HCT116 (cell line): ENCODE measurements at regions not wholly inside any gene's neighbourhood (a gene's known extent, or its start where the extent isn't known, plus 50 kb on each side); places are given as distances from the start of the nearest gene placed in this dataset.

ENCODE experiments used
- ATAC-seq: fragments of 200-7000 bp; cut with Tn5 transposase; 2 replicates; pipeline ENCODE4 v1.9.1; 2020; ENCODE audit warnings: mild to moderate bottlenecking, moderate library complexity
- BruUV-seq: library from RNA; stranded (reverse); fragments of 400-500 nt; replicated peaks from 2 replicates; lab custom pipeline; 2021; lab: Mats Ljungman, UMichigan
- CTCF ChIA-PET: fragments of 300-600 bp; sonication (Branson Sonifier 250); formaldehyde crosslinking; loops from one replicate; lab custom pipeline; 2021; ENCODE audit warnings: antibody characterized with exemption; lab: Charles Lee
- POLR2A ChIA-PET: fragments of 300-600, 350-600 bp; sonication (Branson Sonifier 250); formaldehyde crosslinking; loops from one replicate; lab custom pipeline; 2021; ENCODE audit warnings: antibody characterized with exemption; lab: Charles Lee
- RAD21 ChIA-PET, 2 experiments: fragments of 300-600 bp; sonication (Branson Sonifier 250); formaldehyde crosslinking; loops; one replicate each; lab custom pipeline; 2023; ENCODE audit warnings: low total read pairs in 2 of 2; ENCODE audit not compliant: uncharacterized antibody in 2 of 2, unreplicated experiment in 2 of 2, low non-redundant PET in 1 of 2; lab: Charles Lee
- DNase-seq: peaks from one replicate; pipeline ENCODE4 v3.0.0-alpha.2; 2010; ENCODE audit warnings: low read depth, low spot score
- H2AFZ ChIP-seq: fragments of 200-600 bp; shearing (Covaris generic), sonication (generic); 2 replicates; pipeline ENCODE4 v1.6.1; 2017; ENCODE audit warnings: low read depth, mixed run types, mixed read lengths, antibody characterized with exemption, low read length; ENCODE audit not compliant: poor library complexity, severe bottlenecking
- H3K27ac ChIP-seq: 2 replicates; pipeline ENCODE4 v1.5.1; 2012; ENCODE audit warnings: low read depth, low read length
- H3K27me3 ChIP-seq: fragments of 200-600 bp; sonication (generic); 2 replicates; pipeline ENCODE4 v1.6.1; 2016; ENCODE audit warnings: mixed run types, low read length, mixed read lengths; ENCODE audit not compliant: insufficient read depth
- H3K36me3 ChIP-seq, 2 experiments: fragments of 200-500 bp in 1 of 2; fragments of 200-600 bp in 1 of 2; sonication (Bioruptor generic) in 1 of 2; sonication (generic) in 1 of 2; 2 replicates each; pipeline versions ENCODE4 v1.5.1 to v1.6.1; 2014 to 2016; ENCODE audit warnings: low read length in 2 of 2, inconsistent platforms in 1 of 2, mixed read lengths in 1 of 2, mixed run types in 1 of 2; ENCODE audit not compliant: insufficient read depth in 2 of 2, control insufficient read depth in 1 of 2
- H3K4me1 ChIP-seq, 2 experiments: fragments of 200-600 bp in 1 of 2; sonication (generic) in 1 of 2; 2 replicates each; pipeline versions ENCODE4 v1.5.1 to v1.6.1; 2012 to 2017; ENCODE audit warnings: low read length in 2 of 2, inconsistent platforms in 1 of 2, mild to moderate bottlenecking in 1 of 2, mixed read lengths in 1 of 2, mixed run types in 1 of 2, moderate library complexity in 1 of 2; ENCODE audit not compliant: insufficient read depth in 2 of 2, control insufficient read depth in 1 of 2
- H3K4me2 ChIP-seq: fragments of 200-600 bp; sonication (generic); 2 replicates; pipeline ENCODE4 v1.6.1; 2017; ENCODE audit warnings: mixed run types, low read length, mixed read lengths
- H3K4me3 ChIP-seq, 2 experiments: fragments of 200-600 bp in 1 of 2; sonication (generic) in 1 of 2; replicated peaks in 1 of 2; 2 replicates each; pipeline ENCODE4 v1.5.1; 2011 to 2016; ENCODE audit warnings: low read length in 2 of 2, control low read depth in 1 of 2, low read depth in 1 of 2, mild to moderate bottlenecking in 1 of 2, mixed read lengths in 1 of 2, mixed run types in 1 of 2
- H3K79me2 ChIP-seq: fragments of 200-600 bp; sonication (generic); 2 replicates; pipeline ENCODE4 v1.6.1; 2017; ENCODE audit warnings: mild to moderate bottlenecking, mixed run types, low read length, moderate library complexity, mixed read lengths; ENCODE audit not compliant: insufficient read depth
- H3K9ac ChIP-seq: fragments of 200-600 bp; sonication (generic); 2 replicates; pipeline ENCODE4 v1.6.1; 2016; ENCODE audit warnings: low read length, mixed read lengths
- H3K9me2 ChIP-seq: fragments of 200-600 bp; sonication (generic), shearing (Covaris generic); 2 replicates; pipeline ENCODE4 v1.6.1; 2017; ENCODE audit warnings: mixed run types, mild to moderate bottlenecking, moderate library complexity; ENCODE audit not compliant: insufficient read depth
- H3K9me3 ChIP-seq, 2 experiments: fragments of 200-500 bp in 1 of 2; fragments of 200-600 bp in 1 of 2; sonication (Bioruptor generic) in 1 of 2; sonication (generic) in 1 of 2; 2 replicates each; pipeline ENCODE4 v1.6.1; 2014 to 2017; ENCODE audit warnings: low read length in 2 of 2, mixed read lengths in 2 of 2, inconsistent platforms in 1 of 2, low read depth in 1 of 2, mild to moderate bottlenecking in 1 of 2, mixed run types in 1 of 2, moderate library complexity in 1 of 2; ENCODE audit not compliant: control insufficient read depth in 1 of 2, insufficient read depth in 1 of 2
- H4K20me1 ChIP-seq: fragments of 200-600 bp; sonication (generic), shearing (Covaris generic); 2 replicates; pipeline ENCODE4 v1.6.1; 2017; ENCODE audit warnings: mixed run types, mild to moderate bottlenecking, moderate library complexity; ENCODE audit not compliant: insufficient read depth
- CBX3 ChIP-seq: IDR thresholded peaks from 2 replicates; pipeline ENCODE4 v1.6.1; 2012; ENCODE audit warnings: low read depth
- EGR1 ChIP-seq: IDR thresholded peaks from 2 replicates; pipeline ENCODE4 v1.6.1; 2012; ENCODE audit warnings: low read depth
- ELF1 ChIP-seq: IDR thresholded peaks from 2 replicates; pipeline ENCODE4 v1.6.1; 2012; ENCODE audit warnings: low read depth, borderline replicate concordance
- POLR2A ChIP-seq: IDR thresholded peaks from 2 replicates; pipeline ENCODE4 v1.7.0; 2011; ENCODE audit warnings: borderline replicate concordance; ENCODE audit not compliant: insufficient read depth, insufficient read length; ENCODE audit errors: extremely low read depth
- RAD21 ChIP-seq: IDR thresholded peaks from 2 replicates; pipeline ENCODE4 v1.6.1; 2012; ENCODE audit warnings: low read depth, mild to moderate bottlenecking
- SIN3A ChIP-seq: IDR thresholded peaks from 2 replicates; pipeline ENCODE4 v1.6.1; 2012; ENCODE audit warnings: low read depth
- SP1 ChIP-seq: IDR thresholded peaks from 2 replicates; pipeline ENCODE4 v1.6.1; 2012; ENCODE audit warnings: low read depth
- TCF7L2 ChIP-seq: IDR thresholded peaks from 2 replicates; pipeline ENCODE4 v1.7.0; 2011; ENCODE audit warnings: borderline replicate concordance, inconsistent platforms; ENCODE audit not compliant: insufficient read depth, insufficient read length; ENCODE audit errors: extremely low read depth
- ZFX ChIP-seq: fragments of 450-650 bp; IDR thresholded peaks from 2 replicates; pipeline ENCODE4 v1.6.1; 2017
- intact Hi-C: fragments of 100-400 bp; cut with micrococcal nuclease; formaldehyde crosslinking; loops from 2 replicates; pipeline ENCODE4 v1.10.0; 2022
- TF ChIP-seq, protein P1 (sequence below): IDR thresholded peaks from 2 replicates; pipeline ENCODE4 v1.6.1; 2012; ENCODE audit warnings: low read depth
- TF ChIP-seq, protein P2 (sequence below): IDR thresholded peaks from 2 replicates; pipeline ENCODE4 v1.6.1; 2012

DNA sequence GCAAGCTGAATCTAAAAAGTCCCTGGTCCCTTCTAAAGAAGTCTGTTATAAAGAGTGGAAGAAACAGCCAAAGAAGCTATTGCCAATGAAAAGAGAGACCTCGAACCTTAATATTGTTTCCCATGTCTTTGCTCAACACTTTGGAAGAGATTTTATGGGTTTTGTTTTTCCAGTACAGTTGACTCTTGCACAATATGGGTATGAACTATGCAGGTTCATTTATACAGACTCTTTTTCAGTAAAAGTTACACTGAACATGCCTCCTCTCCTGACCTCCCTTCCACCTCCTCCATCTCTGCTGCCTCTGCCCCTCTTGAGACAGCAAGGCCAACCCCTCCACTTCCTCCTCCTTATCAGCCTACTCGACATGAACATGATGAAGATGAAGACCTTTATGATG, 332.5 kb downstream of the SETD4 start:
- Histone ChIP-seq H3K9me2 (no peaks in the 10 kb centered on the region), H3K9me3 (no peaks in the 10 kb centered on the region), H3K79me2 (no peaks in the 10 kb centered on the region), H3K4me3 (no peak overlapping the region), H3K9ac (no peak overlapping the region), H3K27me3 (no peaks in the 10 kb centered on the region), H3K27ac (no peak overlapping the region), H3K36me3 (no peaks in the 10 kb centered on the region), H3K4me1 (no peaks in the 10 kb centered on the region), H3K4me2 (no peak overlapping the region), H4K20me1 (no peaks in the 10 kb centered on the region), H2AFZ (no peak overlapping the region)
- ATAC-seq (no peak), DNase-seq (no peak)
- BruUV-seq, result no TSS peak
- ChIA-PET CTCF (no interaction called here), RAD21 (no interaction called here), POLR2A (no interaction called here)
- intact Hi-C loops, result no loop called here
- TF ChIP-seq, protein P1, sequence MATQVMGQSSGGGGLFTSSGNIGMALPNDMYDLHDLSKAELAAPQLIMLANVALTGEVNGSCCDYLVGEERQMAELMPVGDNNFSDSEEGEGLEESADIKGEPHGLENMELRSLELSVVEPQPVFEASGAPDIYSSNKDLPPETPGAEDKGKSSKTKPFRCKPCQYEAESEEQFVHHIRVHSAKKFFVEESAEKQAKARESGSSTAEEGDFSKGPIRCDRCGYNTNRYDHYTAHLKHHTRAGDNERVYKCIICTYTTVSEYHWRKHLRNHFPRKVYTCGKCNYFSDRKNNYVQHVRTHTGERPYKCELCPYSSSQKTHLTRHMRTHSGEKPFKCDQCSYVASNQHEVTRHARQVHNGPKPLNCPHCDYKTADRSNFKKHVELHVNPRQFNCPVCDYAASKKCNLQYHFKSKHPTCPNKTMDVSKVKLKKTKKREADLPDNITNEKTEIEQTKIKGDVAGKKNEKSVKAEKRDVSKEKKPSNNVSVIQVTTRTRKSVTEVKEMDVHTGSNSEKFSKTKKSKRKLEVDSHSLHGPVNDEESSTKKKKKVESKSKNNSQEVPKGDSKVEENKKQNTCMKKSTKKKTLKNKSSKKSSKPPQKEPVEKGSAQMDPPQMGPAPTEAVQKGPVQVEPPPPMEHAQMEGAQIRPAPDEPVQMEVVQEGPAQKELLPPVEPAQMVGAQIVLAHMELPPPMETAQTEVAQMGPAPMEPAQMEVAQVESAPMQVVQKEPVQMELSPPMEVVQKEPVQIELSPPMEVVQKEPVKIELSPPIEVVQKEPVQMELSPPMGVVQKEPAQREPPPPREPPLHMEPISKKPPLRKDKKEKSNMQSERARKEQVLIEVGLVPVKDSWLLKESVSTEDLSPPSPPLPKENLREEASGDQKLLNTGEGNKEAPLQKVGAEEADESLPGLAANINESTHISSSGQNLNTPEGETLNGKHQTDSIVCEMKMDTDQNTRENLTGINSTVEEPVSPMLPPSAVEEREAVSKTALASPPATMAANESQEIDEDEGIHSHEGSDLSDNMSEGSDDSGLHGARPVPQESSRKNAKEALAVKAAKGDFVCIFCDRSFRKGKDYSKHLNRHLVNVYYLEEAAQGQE, result no peak

DNA sequence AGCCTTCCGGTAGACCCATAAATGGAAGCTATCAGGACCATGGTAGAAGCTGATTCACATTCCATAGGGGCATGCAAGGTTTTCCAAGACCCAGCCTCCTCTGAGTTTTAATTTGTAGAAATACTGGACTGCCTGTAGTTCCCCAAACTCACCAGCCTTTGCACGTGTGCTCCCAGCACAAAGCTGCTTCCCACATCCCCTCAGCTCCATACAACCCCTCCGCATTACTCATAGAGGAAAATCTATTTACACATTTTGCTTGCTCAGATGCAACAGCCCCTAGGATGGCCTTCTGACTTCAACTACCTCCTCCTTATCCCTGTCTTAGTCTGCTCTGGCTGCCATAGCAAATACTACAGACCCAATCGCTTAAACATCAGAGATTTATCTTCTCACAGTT, 336.2 kb downstream of the SETD4 start:
- RAD21 ChIA-PET, result no interaction called here
- Histone ChIP-seq H3K27me3 (no peaks in the 10 kb centered on the region), H2AFZ (no peak overlapping the region)
- no peak for ATAC-seq
- TF ChIP-seq ZFX (no peak), ELF1 (no peak), RAD21 (no peak), TCF7L2 (no peak), POLR2A (no peak), SP1 (no peak), SIN3A (no peak), CBX3 (no peak), EGR1 (no peak)
- TF ChIP-seq, protein P2, sequence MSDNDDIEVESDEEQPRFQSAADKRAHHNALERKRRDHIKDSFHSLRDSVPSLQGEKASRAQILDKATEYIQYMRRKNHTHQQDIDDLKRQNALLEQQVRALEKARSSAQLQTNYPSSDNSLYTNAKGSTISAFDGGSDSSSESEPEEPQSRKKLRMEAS, result no peak
- TF ChIP-seq, protein P1, result no peak
- TF ChIP-seq, all 23 proteins: peak for 0
- no peak overlapping the region for H3K27ac ChIP-seq
- no peaks in the 10 kb centered on the region for H3K9me3 ChIP-seq
- intact Hi-C loops, result no loop called here
- no TSS peak for BruUV-seq
- no peaks in the 10 kb centered on the region for H3K79me2 ChIP-seq
- no peaks in the 10 kb centered on the region for H3K4me1 ChIP-seq
- no peak for DNase-seq
- H3K9ac ChIP-seq, result no peak overlapping the region
- no peaks in the 10 kb centered on the region for H4K20me1 ChIP-seq
- no peaks in the 10 kb centered on the region for H3K9me2 ChIP-seq
- H3K4me3 ChIP-seq, result no peak overlapping the region
- ChIA-PET CTCF (no interaction called here), POLR2A (no interaction called here)
- no peak overlapping the region for H3K4me2 ChIP-seq
- H3K36me3 ChIP-seq, result no peaks in the 10 kb centered on the region
